PC-3 (cell line): ENCODE measurements at regions not wholly inside any gene's neighbourhood (a gene's known extent, or its start where the extent isn't known, plus 50 kb on each side); places are given as distances from the start of the nearest gene placed in this dataset.

Source experiments
- EZH2phosphoT487 ChIP-seq: fragments of 300-600 bp; sonication (generic); IDR thresholded peaks from 2 replicates; pipeline ENCODE4 v1.6.1; 2018; ENCODE audit warnings: mild to moderate bottlenecking, antibody characterized with exemption, low read length, borderline replicate concordance
- TF ChIP-seq, protein P1 (sequence below): fragments of 300-600 bp; sonication (generic); conservative IDR thresholded peaks from 2 replicates; pipeline ENCODE4 v1.5.1; 2017; ENCODE audit warnings: antibody characterized with exemption, low read depth, mild to moderate bottlenecking, low read length

GRCh38 chr2:2696733-2697455 lies 365.8 kb upstream of the MYT1L start:
- TF ChIP-seq, protein P1, sequence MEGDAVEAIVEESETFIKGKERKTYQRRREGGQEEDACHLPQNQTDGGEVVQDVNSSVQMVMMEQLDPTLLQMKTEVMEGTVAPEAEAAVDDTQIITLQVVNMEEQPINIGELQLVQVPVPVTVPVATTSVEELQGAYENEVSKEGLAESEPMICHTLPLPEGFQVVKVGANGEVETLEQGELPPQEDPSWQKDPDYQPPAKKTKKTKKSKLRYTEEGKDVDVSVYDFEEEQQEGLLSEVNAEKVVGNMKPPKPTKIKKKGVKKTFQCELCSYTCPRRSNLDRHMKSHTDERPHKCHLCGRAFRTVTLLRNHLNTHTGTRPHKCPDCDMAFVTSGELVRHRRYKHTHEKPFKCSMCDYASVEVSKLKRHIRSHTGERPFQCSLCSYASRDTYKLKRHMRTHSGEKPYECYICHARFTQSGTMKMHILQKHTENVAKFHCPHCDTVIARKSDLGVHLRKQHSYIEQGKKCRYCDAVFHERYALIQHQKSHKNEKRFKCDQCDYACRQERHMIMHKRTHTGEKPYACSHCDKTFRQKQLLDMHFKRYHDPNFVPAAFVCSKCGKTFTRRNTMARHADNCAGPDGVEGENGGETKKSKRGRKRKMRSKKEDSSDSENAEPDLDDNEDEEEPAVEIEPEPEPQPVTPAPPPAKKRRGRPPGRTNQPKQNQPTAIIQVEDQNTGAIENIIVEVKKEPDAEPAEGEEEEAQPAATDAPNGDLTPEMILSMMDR = no peak
- TF ChIP-seq EZH2phosphoT487 = no peak
